Heart left ventricle (tissue), 13 donors: ENCODE measurements at regions not wholly inside any gene's neighbourhood (a gene's known extent, or its start where the extent isn't known, plus 50 kb on each side); places are given as distances from the start of the nearest gene placed in this dataset.

Experiments
- POLR2A ChIP-seq, 2 donors: fragments of 450-650 bp; IDR thresholded peaks; one replicate each; pipeline ENCODE4 v1.6.1; 2017; ENCODE audit warnings: antibody characterized with exemption in 2 of 2, mild to moderate bottlenecking in 2 of 2, moderate library complexity in 2 of 2
- TF ChIP-seq, protein P1 (sequence below), 12 donors: fragments of 200-600 bp; sonication (generic) in 4 of 12; IDR thresholded peaks; one replicate each; pipeline versions ENCODE4 v1.5.0 to v1.8.0; 2018 to 2022; ENCODE audit warnings: antibody characterized with exemption in 12 of 12, mild to moderate bottlenecking in 5 of 12
- donor health status: ischemic (EF 13 %, LVEDD 7.1; RV severe dilation, severe dysfunction).
- donor health status: DM: no; HTN: yes; CAD: no.
- donor health status: DM: no; HTN: no; CAD: no.
- donor health status: ischemic (EF 25% LVEDD 6.9; RV normal size, moderate dysfunction).
- donor health status: ischemic (EF 25% LVEDD 5.7; RV mildly dilated, moderate dysfunction).
- donor health status: ischemic (EF 35%, LVEDD 5.7; RV mildly dilated, moderate dysfunction).
- donor health status: nonischemic (EF 11% LVEDD 7.7; RV severe dilation, severe dysfunction).
- donor health status: DM: yes; HTN: yes; CAD: no.
- donor health status: PGD.
- donor health status: ischemic (EF 29% LVEDD 5.4; RV normal size, mild dysfunction).
- donor health status: nonischemic (EF 23%, LVEDD 6.1; RV moderate dilation, normal function).

DNA sequence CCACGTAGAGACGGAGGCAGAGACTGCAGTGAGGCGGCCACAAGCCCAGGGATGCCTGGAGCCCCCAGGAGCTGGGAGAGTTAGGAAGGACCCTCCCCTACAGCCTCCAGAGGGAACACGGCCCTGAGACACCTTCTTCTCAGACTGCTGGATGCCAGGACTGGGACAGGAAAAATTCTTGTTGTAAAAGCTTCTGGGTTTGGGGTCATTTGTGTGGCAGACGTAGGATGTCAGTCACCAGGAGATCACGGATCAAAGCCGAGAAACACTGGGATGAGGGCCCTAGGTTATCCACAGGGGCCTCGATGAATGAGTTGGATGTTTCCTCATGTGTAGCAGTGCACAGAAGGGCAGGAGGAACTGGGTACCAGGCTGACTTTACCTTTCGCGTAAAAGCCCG lies 163.7 kb downstream of the SHOX start:
- TF ChIP-seq, protein P1, sequence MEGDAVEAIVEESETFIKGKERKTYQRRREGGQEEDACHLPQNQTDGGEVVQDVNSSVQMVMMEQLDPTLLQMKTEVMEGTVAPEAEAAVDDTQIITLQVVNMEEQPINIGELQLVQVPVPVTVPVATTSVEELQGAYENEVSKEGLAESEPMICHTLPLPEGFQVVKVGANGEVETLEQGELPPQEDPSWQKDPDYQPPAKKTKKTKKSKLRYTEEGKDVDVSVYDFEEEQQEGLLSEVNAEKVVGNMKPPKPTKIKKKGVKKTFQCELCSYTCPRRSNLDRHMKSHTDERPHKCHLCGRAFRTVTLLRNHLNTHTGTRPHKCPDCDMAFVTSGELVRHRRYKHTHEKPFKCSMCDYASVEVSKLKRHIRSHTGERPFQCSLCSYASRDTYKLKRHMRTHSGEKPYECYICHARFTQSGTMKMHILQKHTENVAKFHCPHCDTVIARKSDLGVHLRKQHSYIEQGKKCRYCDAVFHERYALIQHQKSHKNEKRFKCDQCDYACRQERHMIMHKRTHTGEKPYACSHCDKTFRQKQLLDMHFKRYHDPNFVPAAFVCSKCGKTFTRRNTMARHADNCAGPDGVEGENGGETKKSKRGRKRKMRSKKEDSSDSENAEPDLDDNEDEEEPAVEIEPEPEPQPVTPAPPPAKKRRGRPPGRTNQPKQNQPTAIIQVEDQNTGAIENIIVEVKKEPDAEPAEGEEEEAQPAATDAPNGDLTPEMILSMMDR (IDR thresholded peaks at IDR 0.05) = no peak
- TF ChIP-seq POLR2A (IDR thresholded peaks at IDR 0.05) = no peak
